Keratinocyte (primary cell): ENCODE measurements at regions not wholly inside any gene's neighbourhood (a gene's known extent, or its start where the extent isn't known, plus 50 kb on each side); places are given as distances from the start of the nearest gene placed in this dataset.

Experiments used
- DNase-seq: peaks from one replicate; pipeline ENCODE4 v3.0.0-alpha.2; 2011; ENCODE audit warnings: low read depth, missing footprints, low spot score
- FAIRE-seq: peaks from 2 replicates; lab custom pipeline; 2011; peaks lifted over from hg19 to GRCh38; lab: Jason Lieb, UNC
- H2AFZ ChIP-seq: 2 replicates; pipeline ENCODE4 v1.6.0; 2012; ENCODE audit warnings: low read length, control low read depth, inconsistent platforms; ENCODE audit not compliant: control insufficient read depth
- H3K27ac ChIP-seq: 2 replicates; pipeline ENCODE4 v1.5.1; 2011; ENCODE audit warnings: low read length; ENCODE audit not compliant: control insufficient read depth, insufficient read depth
- H3K27me3 ChIP-seq: 3 replicates; pipeline ENCODE4 v1.6.0; 2011; ENCODE audit warnings: low read length; ENCODE audit not compliant: control insufficient read depth, insufficient read depth; ENCODE audit errors: extremely low read depth
- H3K36me3 ChIP-seq, 2 experiments: 2 replicates in 1 of 2; 3 replicates in 1 of 2; pipeline ENCODE4 v1.5.1; 2011; ENCODE audit warnings: low read length in 2 of 2, mild to moderate bottlenecking in 1 of 2; ENCODE audit not compliant: control insufficient read depth in 2 of 2, insufficient read depth in 2 of 2; ENCODE audit errors: extremely low read depth in 1 of 2
- H3K4me1 ChIP-seq: 3 replicates; pipeline ENCODE4 v1.5.1; 2011; ENCODE audit warnings: low read length; ENCODE audit not compliant: control insufficient read depth, insufficient read depth; ENCODE audit errors: extremely low read depth
- H3K4me2 ChIP-seq: 3 replicates; pipeline ENCODE4 v1.6.0; 2011; ENCODE audit warnings: low read depth, low read length; ENCODE audit not compliant: control insufficient read depth, insufficient read depth; ENCODE audit errors: extremely low read depth
- H3K4me3 ChIP-seq, 3 experiments: fragments of 200-600 bp in 1 of 3; sonication (generic) in 1 of 3; 2 replicates in 2 of 3; 3 replicates in 1 of 3; pipeline ENCODE4 v1.5.1; 2011 to 2016; ENCODE audit warnings: low read length in 3 of 3, mild to moderate bottlenecking in 3 of 3, control low read depth in 2 of 3, inconsistent platforms in 1 of 3, low read depth in 1 of 3, mixed read lengths in 1 of 3, mixed run types in 1 of 3, moderate library complexity in 1 of 3; ENCODE audit not compliant: control insufficient read depth in 2 of 3, insufficient read depth in 2 of 3; ENCODE audit errors: extremely low read depth in 1 of 3
- H3K79me2 ChIP-seq: 2 replicates; pipeline ENCODE4 v1.6.0; 2012; ENCODE audit warnings: low read length; ENCODE audit not compliant: control insufficient read depth, insufficient read depth
- H3K9ac ChIP-seq: 3 replicates; pipeline ENCODE4 v1.6.0; 2011; ENCODE audit warnings: low read length; ENCODE audit not compliant: control insufficient read depth, insufficient read depth; ENCODE audit errors: extremely low read depth
- H3K9me1 ChIP-seq: 3 replicates; pipeline ENCODE4 v1.6.0; 2011; ENCODE audit warnings: low read length; ENCODE audit not compliant: control insufficient read depth, insufficient read depth; ENCODE audit errors: extremely low read depth
- H3K9me3 ChIP-seq: 2 replicates; pipeline ENCODE4 v1.5.1; 2012; ENCODE audit warnings: low read depth, low read length; ENCODE audit not compliant: control insufficient read depth
- H4K20me1 ChIP-seq: 3 replicates; pipeline ENCODE4 v1.6.0; 2011; ENCODE audit warnings: low read length; ENCODE audit not compliant: control insufficient read depth, insufficient read depth; ENCODE audit errors: extremely low read depth
- EZH2 ChIP-seq: IDR thresholded peaks from one replicate; pipeline ENCODE4 v1.6.1; 2012; ENCODE audit warnings: inconsistent platforms, mild to moderate bottlenecking, low read length, moderate library complexity
- dilution Hi-C: fragments of 300-500 bp; cut with MboI; formaldehyde crosslinking; loops from one replicate; pipeline ENCODE4 v1.7.0; 2020; ENCODE audit warnings: low sequenced_read_pairs; ENCODE audit not compliant: extremely low pct_ligation_motif_present
- TF ChIP-seq, protein P1 (sequence below), 3 experiments: IDR thresholded peaks in 1 of 3; conservative IDR thresholded peaks in 1 of 3; optimal IDR thresholded peaks in 1 of 3; 2 replicates in 2 of 3; 3 replicates in 1 of 3; pipeline versions ENCODE3 to v1.5.1; 2011; ENCODE audit warnings: low read length in 3 of 3, mild to moderate bottlenecking in 3 of 3, moderate library complexity in 2 of 3, control low read depth in 1 of 3, inconsistent platforms in 1 of 3; ENCODE audit not compliant: insufficient read depth in 2 of 3; ENCODE audit errors: extremely low read depth in 1 of 3

DNA sequence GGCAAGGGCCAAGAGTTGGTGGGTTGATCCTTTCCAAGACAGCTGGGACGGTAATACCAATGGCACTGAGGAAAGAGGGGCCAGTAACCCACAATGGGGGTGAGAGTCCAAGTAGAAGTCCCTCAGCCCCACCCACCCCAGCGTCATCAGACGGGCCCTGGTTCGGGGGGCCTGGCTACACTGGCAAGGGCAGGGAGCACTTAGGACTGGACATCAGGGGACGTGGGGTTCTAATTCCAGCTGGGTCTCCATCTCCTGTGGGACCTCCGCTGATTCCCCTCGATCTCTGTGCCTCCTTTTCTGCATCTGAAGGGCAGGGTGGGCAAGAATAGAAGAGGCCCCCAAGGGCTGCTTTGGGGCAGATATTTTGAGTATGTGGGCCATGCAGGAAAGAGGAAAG lies 53.5 kb upstream of the FCN1 start:
- H3K9me1 ChIP-seq, result no peaks in the 10 kb centered on the region
- H4K20me1 ChIP-seq, result no peaks in the 10 kb centered on the region
- H3K4me3 ChIP-seq, result no peak overlapping the region
- H3K27ac ChIP-seq, result no peak overlapping the region
- H3K9ac ChIP-seq, result no peak overlapping the region
- peaks cover 4% of the 10 kb centered on the region for H3K27me3 ChIP-seq
- no peak for FAIRE-seq
- no peak overlapping the region for H3K4me2 ChIP-seq
- no peak for DNase-seq
- no peaks in the 10 kb centered on the region for H3K4me1 ChIP-seq
- no peaks in the 10 kb centered on the region for H3K36me3 ChIP-seq
- no peaks in the 10 kb centered on the region for H3K9me3 ChIP-seq
- no peaks in the 10 kb centered on the region for H3K79me2 ChIP-seq
- no peak for TF ChIP-seq EZH2
- TF ChIP-seq, protein P1, sequence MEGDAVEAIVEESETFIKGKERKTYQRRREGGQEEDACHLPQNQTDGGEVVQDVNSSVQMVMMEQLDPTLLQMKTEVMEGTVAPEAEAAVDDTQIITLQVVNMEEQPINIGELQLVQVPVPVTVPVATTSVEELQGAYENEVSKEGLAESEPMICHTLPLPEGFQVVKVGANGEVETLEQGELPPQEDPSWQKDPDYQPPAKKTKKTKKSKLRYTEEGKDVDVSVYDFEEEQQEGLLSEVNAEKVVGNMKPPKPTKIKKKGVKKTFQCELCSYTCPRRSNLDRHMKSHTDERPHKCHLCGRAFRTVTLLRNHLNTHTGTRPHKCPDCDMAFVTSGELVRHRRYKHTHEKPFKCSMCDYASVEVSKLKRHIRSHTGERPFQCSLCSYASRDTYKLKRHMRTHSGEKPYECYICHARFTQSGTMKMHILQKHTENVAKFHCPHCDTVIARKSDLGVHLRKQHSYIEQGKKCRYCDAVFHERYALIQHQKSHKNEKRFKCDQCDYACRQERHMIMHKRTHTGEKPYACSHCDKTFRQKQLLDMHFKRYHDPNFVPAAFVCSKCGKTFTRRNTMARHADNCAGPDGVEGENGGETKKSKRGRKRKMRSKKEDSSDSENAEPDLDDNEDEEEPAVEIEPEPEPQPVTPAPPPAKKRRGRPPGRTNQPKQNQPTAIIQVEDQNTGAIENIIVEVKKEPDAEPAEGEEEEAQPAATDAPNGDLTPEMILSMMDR (optimal IDR thresholded peaks at IDR 0.05 in 1 of 3, IDR thresholded peaks at IDR 0.05 in 1 of 3, conservative IDR thresholded peaks at IDR 0.05 in 1 of 3; ENCODE audit: extremely low read depth in 1 of 3, insufficient read depth in 2 of 3, low read length in 3 of 3), result no peak
- dilution Hi-C loops, result no loop called here
- no peak overlapping the region for H2AFZ ChIP-seq

DNA sequence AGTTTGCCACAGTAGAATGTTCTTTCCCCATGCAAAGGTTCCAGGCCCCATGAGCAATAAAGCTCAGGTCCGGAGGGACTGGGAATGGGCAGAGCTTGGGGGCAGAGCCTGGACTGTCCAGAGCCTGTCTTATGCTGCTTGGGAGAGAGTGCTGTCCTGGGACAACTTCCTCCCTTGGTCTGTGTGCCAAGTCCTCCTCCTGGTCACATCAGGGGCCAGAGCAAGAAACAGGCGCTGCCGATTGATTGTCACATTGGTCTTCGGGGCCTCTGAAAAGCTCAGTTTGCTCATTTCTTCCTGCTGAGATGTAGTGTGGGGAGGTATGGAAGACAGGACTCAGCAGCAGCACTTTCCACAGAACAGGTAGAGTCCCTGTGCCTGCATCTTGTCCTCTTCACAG lies 54.0 kb upstream of the FCN1 start:
- Histone ChIP-seq H3K4me3 (no peak overlapping the region), H3K4me2 (no peak overlapping the region), H3K4me1 (no peaks in the 10 kb centered on the region), H2AFZ (no peak overlapping the region), H3K36me3 (no peaks in the 10 kb centered on the region), H3K79me2 (no peaks in the 10 kb centered on the region), H3K9ac (no peak overlapping the region), H3K9me3 (no peaks in the 10 kb centered on the region), H3K27ac (no peak overlapping the region), H4K20me1 (no peaks in the 10 kb centered on the region), H3K27me3 (peaks cover 4% of the 10 kb centered on the region), H3K9me1 (no peaks in the 10 kb centered on the region)
- dilution Hi-C loops, result no loop called here
- FAIRE-seq (no peak), DNase-seq (no peak)
- no peak for TF ChIP-seq EZH2
- TF ChIP-seq, protein P1 (optimal IDR thresholded peaks at IDR 0.05 in 1 of 3, IDR thresholded peaks at IDR 0.05 in 1 of 3, conservative IDR thresholded peaks at IDR 0.05 in 1 of 3; ENCODE audit: extremely low read depth in 1 of 3, insufficient read depth in 2 of 3, low read length in 3 of 3), result no peak
